T47D (cell line): ENCODE measurements at regions not wholly inside any gene's neighbourhood (a gene's known extent, or its start where the extent isn't known, plus 50 kb on each side); places are given as distances from the start of the nearest gene placed in this dataset.

ENCODE experiments used
- DNase-seq, 2 experiments: peaks; one replicate each; pipeline versions ENCODE4 v3.0.0 to v3.0.0-alpha.2; 2011 to 2012; ENCODE audit warnings: low read depth in 1 of 2, low spot score in 1 of 2
- JUND ChIP-seq: IDR thresholded peaks from 2 replicates; pipeline ENCODE4 v1.6.1; 2012; ENCODE audit warnings: low read depth
- in situ Hi-C: cut with HindIII; loops from 2 replicates; pipeline ENCODE4 v1.10.0; 2016; ENCODE audit warnings: low sequenced_read_pairs, low pct_unique_long_range_greater_than_20kb

DNA sequence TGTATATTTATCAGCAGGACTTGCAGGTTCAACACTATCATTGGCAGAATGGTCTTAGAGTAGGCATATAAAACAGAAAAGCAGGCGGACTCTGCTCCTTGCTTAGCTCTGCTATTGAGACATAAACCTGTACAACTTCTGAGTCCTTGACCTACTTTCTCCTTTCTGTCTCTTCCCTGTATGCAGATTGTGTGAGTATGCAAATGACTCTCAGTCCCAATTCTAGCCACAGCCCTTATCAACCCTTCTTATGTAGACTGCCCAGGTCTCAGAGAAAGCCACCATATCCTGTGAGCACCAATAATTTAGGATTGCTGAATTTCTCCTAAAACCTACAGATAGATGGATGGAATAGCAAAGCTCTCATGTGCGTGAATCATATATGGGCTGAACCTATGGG lies 367.6 kb upstream of the DDI1 start:
- in situ Hi-C loops, result no loop called here

DNA sequence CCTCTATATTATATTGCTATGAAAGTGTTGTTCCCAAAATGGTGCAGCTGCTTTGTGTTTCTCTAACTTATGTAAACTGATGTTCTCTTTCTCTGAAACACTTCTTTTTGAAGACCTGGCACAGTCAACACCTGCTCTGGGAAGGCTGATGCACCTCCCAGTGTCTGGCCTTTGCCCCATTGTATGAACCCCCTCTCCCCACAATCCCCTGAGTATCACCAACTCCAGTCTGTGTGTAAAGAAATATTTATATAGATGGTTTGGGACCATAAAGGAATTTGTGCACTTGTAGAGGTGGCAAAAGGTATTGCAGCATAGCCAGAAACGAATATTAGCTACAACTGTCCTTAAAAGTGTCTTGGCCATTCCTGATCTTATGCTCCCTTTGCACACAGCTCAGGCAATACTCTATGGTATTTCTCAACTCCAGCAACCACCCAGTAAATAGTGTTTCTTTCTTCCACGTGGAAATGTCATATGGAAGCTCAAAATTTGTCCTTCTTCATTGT lies 365.2 kb upstream of the DDI1 start:
- in situ Hi-C loops, result no loop called here
- no peak for DNase-seq
- TF ChIP-seq JUND, result no peak

More for the DNA sequence above, 367.6 kb upstream of the DDI1 start:
- DNase-seq, result no peak
- no peak for TF ChIP-seq JUND

DNA sequence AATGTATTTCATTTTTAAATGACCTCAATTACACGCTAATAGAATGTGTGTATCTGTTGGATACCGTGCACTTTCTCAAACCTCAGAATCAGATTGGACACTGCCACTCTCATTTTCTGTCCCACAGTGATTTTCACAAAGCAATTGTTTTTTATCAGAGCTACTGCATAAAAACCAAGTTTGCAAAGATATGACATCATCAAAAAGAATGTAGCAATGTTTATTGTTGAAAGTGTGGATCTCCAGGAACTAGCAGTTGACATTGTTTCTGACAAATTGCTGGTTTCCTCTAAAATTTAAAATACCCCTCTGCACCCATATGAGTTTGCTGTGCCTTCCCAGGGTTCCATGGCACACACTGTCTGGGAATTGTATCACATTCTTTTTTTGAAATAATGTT lies 362.7 kb upstream of the DDI1 start:
- in situ Hi-C loops, result no loop called here

DNA sequence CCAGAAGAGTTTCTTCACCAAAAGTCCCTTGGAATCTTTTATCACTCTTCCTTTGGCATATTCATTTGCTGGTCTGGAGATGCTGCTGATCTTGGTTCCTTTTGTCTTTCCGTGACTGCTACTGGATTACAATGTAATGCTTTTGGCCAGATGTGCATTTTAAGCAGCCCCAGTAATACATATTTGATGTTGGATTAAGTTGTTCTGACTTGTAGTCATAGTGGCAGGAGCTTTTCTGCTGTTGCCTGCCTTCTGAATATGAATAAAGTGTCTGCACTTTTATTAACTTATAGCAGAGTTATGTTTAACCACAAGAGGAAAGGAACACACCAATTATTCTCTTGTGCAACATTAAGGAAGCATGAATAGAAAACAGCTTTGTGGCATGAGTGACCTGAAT lies 360.0 kb upstream of the DDI1 start:
- in situ Hi-C loops, result no loop called here
- no peak for TF ChIP-seq JUND
- no peak for DNase-seq

More for the DNA sequence above, 362.7 kb upstream of the DDI1 start:
- DNase-seq, result no peak
- TF ChIP-seq JUND, result no peak

DNA sequence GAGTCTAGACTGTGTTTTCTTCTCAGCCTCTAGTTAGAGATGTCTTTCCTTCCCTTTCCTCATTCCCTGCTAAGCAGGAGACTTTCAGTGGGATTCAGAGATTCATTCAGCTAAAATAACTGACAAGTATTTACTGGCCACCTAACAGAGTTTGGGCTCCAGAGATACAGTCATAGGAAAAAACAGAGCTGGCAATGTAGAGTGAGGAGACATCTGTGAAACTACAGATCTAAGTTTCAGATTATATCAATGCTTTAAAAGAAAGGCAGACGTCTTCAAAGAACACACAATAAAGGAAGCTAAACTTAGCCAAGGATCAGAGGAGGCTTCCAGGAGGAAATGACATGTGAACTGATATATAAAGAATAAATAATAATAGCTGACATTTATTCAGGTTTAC lies 355.6 kb upstream of the DDI1 start:
- DNase-seq, result no peak
- no peak for TF ChIP-seq JUND
- in situ Hi-C loops, result no loop called here

DNA sequence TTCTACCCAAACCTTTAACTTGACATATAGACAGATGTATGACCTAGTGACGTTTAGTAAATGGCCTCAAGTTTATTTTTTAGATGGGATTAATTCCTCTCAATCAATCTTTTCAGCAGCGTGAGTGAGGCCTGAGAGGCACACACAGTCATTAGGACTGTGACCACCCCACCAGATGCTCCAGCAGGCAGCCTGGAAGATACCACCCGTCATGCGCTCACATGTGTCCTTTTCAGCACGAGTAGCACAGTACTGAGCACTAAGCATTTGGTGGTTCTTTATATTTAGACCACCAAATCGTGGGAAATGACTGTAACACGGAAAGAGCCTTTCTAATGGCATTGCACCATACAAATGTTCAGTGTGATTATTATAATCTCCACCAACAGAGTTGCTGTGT lies 354.6 kb upstream of the DDI1 start:
- in situ Hi-C loops, result no loop called here
- no peak for TF ChIP-seq JUND
- DNase-seq, result no peak

DNA sequence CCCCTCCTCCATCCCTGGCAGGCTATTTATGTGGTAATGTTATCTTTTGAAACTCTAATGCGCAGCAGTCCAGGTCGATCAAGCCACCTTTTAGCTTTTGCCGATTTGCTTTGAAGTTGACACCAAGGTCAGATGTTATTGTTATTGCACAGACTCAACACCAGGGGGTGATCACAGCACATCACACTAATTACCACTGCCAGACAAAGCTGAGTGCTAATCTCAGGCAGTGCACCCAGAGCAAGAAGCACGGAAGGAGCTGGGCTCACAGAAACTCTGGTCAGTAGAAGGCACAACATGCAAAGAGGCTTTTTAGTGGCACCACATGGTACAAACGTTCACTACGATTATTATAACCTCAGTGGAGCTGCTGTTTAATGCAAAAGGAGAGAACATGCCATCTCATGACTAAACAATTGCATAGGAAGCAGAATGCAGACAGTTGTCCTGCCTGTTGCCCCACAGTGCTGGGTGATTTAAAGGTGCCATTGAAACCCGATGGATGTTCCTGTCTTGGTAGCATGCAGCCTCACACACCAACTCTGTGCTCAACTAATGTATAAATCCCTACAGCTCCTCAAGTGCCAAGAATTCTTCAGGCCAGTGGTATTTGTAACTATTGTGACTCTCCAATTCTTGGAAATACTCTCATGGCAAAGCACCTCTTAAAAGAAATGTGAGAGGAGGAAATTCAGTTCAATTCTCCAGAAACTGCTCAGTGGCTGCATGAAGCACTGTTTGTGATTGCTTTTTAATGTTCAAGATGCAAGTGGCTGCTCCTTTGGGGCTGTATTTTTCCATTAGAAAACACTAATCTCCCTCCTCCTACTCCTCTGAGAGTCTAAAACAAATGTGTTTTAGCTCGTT lies 353.9 kb upstream of the DDI1 start:
- in situ Hi-C loops, result no loop called here
- peak; percentile 11 to 71 for DNase-seq
- no peak for TF ChIP-seq JUND

DNA sequence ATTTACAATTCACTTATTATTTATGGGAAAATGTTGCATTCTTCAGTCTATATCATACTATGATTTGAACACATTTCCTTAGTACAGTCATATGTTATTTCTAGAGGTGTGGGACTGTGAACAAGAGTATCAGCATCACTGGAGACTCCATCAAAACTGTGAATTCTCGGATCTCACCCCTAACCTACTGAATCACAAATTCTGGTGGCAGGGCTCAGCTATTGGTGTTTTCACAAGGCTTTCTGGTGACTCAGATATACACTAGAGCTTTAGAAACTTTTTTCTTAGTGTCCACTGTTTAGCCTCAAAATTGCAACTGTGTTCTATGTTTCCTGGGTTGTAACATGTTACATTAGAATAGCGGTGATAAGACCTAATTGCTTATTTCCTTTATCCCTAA lies 352.9 kb upstream of the DDI1 start:
- in situ Hi-C loops, result no loop called here
- TF ChIP-seq JUND, result no peak
- no peak for DNase-seq

DNA sequence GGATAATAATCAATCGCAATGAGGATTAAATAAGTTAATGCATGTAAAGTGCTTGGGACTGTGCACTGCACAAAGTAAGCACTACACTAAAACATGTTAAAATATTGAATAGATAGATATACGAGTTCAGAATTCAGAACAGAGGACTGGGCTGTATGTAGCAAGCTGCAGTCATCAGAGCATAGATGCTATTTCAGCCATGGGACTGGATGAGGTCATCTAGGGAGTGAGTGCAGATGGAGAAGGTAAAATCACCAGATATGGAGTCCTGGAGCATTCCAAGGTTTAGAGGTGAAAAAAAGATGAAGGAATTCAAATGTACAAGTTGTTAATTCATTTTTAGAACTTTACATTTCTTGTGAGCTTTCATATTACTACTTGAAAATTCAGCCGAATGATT lies 347.5 kb upstream of the DDI1 start:
- no peak for TF ChIP-seq JUND
- DNase-seq, result no peak
- in situ Hi-C loops, result no loop called here

DNA sequence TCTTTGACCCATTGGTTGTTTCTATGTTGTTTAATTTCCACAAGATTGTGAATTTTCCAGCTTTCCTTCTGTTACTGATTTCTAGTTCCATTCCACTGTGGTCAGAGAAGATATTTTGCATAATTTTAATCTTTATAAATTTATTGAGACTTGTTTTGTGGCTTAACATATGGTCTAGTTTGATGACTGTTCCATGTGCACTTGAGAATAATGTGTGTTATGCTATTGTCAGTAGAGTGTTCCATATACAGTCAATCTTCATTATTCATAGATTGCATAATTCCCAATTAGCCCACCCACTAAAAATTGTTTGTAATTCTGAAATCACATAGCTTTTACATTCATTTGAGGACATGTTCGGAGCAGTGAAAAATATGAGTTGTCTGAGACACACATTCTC lies 346.1 kb upstream of the DDI1 start:
- no peak for DNase-seq
- no peak for TF ChIP-seq JUND
- in situ Hi-C loops, result no loop called here

DNA sequence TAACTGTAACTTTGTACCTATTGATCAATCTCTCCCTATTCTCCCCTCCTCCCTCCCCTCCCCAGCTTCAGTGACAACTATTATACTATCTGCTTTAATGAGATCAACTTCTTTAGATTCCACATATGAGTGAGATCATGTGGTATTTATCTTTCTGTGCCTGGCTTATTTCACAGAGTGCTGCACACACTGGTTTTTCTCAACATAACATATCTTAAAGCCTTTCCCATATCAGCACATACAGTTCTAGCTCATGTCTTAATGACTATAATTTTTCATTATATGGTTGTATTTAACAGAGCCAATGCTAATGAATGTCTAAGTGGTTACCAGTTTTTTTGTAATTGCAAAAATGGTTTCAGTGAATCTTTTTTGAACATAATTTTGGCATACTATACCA lies 340.3 kb upstream of the DDI1 start:
- TF ChIP-seq JUND, result no peak
- no peak for DNase-seq
- in situ Hi-C loops, result no loop called here

DNA sequence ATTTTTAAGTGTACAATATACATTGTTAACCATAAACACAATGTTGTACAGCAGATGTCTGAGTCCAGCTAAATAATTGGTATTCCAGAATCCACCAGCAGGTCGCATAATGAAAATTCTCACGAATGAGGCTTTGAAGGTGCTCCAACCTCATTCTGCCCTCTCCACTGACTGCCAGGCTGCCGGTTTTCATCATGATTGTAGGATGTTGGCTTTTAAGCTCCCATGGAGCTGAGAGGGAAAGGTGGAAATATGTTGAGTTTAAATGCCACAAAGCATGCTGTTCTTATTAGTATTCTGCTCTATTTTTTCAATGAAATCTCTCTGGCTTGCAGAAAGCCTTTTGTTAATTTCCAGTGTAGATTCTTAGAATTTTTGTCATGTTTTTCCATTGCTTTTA lies 337.2 kb upstream of the DDI1 start:
- TF ChIP-seq JUND, result no peak
- peak in 1 of 2 experiments; percentile 13 for DNase-seq
- in situ Hi-C loops, result no loop called here

DNA sequence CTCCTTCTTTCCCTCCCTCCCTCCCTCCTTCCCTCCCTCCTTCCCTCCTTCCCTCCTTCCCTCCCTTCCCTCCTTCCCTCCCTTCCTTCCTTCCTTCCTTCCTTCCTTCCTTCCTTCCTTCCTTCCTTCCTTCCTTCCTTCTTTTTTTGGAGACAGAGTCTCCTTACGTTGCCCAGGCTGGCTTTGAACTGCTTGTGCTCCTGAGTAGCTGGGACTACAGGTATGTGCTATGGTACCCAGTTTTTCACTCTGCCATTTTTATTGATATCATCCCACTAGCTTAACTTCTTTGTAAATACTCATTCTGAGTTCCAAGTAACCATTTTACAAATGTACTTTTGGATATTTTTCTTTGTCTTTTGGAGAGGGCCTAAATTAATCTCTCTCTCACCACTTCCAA lies 336.8 kb upstream of the DDI1 start:
- in situ Hi-C loops, result no loop called here
- TF ChIP-seq JUND, result no peak
- DNase-seq, result no peak

DNA sequence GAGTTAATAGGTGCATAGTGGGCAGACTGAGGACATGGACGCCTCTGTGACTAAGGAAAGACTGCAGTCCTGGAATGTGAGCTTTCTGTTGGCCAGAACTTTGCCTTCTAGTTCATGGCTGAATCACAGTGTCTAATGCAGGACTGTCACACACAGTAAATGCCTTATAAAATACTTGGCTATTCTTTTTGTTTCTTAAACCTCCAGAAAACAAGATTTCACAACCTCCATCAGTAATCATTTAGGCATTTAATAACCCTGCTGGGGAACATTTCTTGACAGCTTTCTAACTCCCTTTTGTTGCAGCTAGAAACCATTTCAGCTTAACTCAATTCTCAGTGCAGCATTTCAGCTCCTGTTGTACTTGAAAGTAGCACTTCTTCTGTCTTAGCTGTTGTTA lies 335.8 kb upstream of the DDI1 start:
- in situ Hi-C loops, result no loop called here
- TF ChIP-seq JUND, result no peak
- no peak for DNase-seq
